PC-9 (cell line): ENCODE measurements at regions not wholly inside any gene's neighbourhood (a gene's known extent, or its start where the extent isn't known, plus 50 kb on each side); places are given as distances from the start of the nearest gene placed in this dataset.

Experiments used
- BruUV-seq: library from RNA; stranded (reverse); fragments of 400-500 nt; replicated peaks from 2 replicates; lab custom pipeline; 2021; lab: Mats Ljungman, UMichigan
- CTCF ChIA-PET: fragments of 300-600 bp; sonication (Branson Sonifier 250); formaldehyde crosslinking; loops from one replicate; lab custom pipeline; 2022; ENCODE audit warnings: antibody characterized with exemption; lab: Charles Lee
- POLR2A ChIA-PET: fragments of 300-600 bp; sonication (Branson Sonifier 250); formaldehyde crosslinking; loops from one replicate; lab custom pipeline; 2022; ENCODE audit warnings: antibody characterized with exemption; ENCODE audit not compliant: unreplicated experiment; lab: Charles Lee
- DNase-seq, 2 experiments: peaks; one replicate each; pipeline versions ENCODE4 v3.0.0 to v3.0.0-alpha.2; 2015 to 2022; ENCODE audit warnings: mixed read lengths in 1 of 2
- H2AFZ ChIP-seq: fragments of 200-600 bp; sonication (generic); 2 replicates; pipeline ENCODE4 v1.8.1; 2017; ENCODE audit warnings: antibody characterized with exemption
- H3F3A ChIP-seq: fragments of 200-600 bp; sonication (generic); 2 replicates; pipeline ENCODE4 v1.8.1; 2017; ENCODE audit warnings: antibody characterized with exemption, mild to moderate bottlenecking, low read depth; ENCODE audit not compliant: insufficient read depth
- H3K27ac ChIP-seq: fragments of 200-600 bp; sonication (generic); 2 replicates; pipeline ENCODE4 v1.6.1; 2016; ENCODE audit warnings: mixed run types
- H3K27me3 ChIP-seq: fragments of 200-600 bp; sonication (generic); 2 replicates; pipeline ENCODE4 v1.6.1; 2016; ENCODE audit warnings: low read depth, mixed run types; ENCODE audit not compliant: insufficient read depth
- H3K36me3 ChIP-seq: fragments of 200-600 bp; sonication (generic); 2 replicates; pipeline ENCODE4 v1.6.1; 2016; ENCODE audit warnings: low read depth, mixed run types
- H3K4me1 ChIP-seq: fragments of 200-600 bp; sonication (generic); replicated peaks from 2 replicates; pipeline ENCODE4 v1.6.1; 2016; ENCODE audit warnings: mixed run types; ENCODE audit not compliant: insufficient read depth
- H3K4me2 ChIP-seq: fragments of 200-600 bp; sonication (generic); 2 replicates; pipeline ENCODE4 v1.6.1; 2017; ENCODE audit warnings: mixed run types
- H3K4me3 ChIP-seq: fragments of 200-600 bp; sonication (generic); 2 replicates; pipeline ENCODE4 v1.6.1; 2016; ENCODE audit warnings: mixed run types
- H3K79me2 ChIP-seq: fragments of 200-600 bp; sonication (generic); 2 replicates; pipeline ENCODE4 v1.6.1; 2017; ENCODE audit warnings: low read depth, mixed run types
- H3K9me2 ChIP-seq: fragments of 200-600 bp; sonication (generic); 2 replicates; pipeline ENCODE4 v1.8.1; 2017; ENCODE audit warnings: mild to moderate bottlenecking; ENCODE audit not compliant: insufficient read depth
- H3K9me3 ChIP-seq: fragments of 200-600 bp; sonication (generic); 2 replicates; pipeline ENCODE4 v1.8.1; 2016; ENCODE audit warnings: low read depth; ENCODE audit not compliant: insufficient read depth
- H4K20me1 ChIP-seq: fragments of 200-600 bp; sonication (generic); 2 replicates; pipeline ENCODE4 v1.8.1; 2017; ENCODE audit not compliant: insufficient read depth
- CTCF ChIP-seq: fragments of 200-600 bp; sonication (generic); conservative IDR thresholded peaks from 2 replicates; pipeline ENCODE4 v1.6.1; 2017; ENCODE audit warnings: mixed run types, antibody characterized with exemption, mild to moderate bottlenecking, moderate library complexity
- EZH2 ChIP-seq: fragments of 200-600 bp; sonication (generic); IDR thresholded peaks from 2 replicates; pipeline ENCODE4 v1.8.0; 2017; ENCODE audit warnings: antibody characterized with exemption, low read depth
- intact Hi-C: fragments of 100-400 bp; cut with micrococcal nuclease; formaldehyde crosslinking; loops from one replicate; pipeline ENCODE4 v1.10.0; 2022; ENCODE audit not compliant: unreplicated experiment

DNA sequence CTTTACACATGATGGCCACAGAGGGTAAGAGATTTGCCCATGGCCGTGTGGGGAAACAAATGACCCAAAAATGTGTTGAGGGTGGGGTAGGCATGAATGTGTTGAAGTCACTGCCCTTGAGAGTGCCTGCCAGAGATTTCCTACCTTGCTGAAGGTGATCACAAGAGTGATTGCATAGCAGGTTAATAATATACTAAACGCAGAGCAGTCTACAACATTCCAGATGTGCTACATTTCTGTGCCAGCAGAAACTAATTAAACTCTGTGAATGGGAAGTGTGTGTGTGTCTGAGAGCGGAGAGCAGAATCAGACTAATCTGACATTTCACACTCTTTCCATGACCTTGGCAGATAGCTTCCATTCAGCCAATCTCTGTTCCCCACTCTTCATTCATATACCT lies 93.3 kb upstream of the CD53 start:
- Histone ChIP-seq H3K4me2 (no peak overlapping the region), H3K9me2 (no peaks in the 10 kb centered on the region), H3K9me3 (no peaks in the 10 kb centered on the region), H3K36me3 (no peaks in the 10 kb centered on the region), H2AFZ (no peak overlapping the region), H3K4me3 (no peak overlapping the region), H3K79me2 (no peaks in the 10 kb centered on the region), H3K4me1 (no peaks in the 10 kb centered on the region), H3K27me3 (peaks cover 4% of the 10 kb centered on the region; the same call in 1 of the 2 replicates), H3F3A (no peaks in the 10 kb centered on the region), H4K20me1 (no peaks in the 10 kb centered on the region), H3K27ac (no peak overlapping the region)
- ChIA-PET POLR2A (no interaction called here), CTCF (interaction anchor here (0.7 kb wide), 1 partner anchor 160 kb away, joined by 3 read pairs; no protein-coding TSS in a partner anchor)
- no TSS peak for BruUV-seq
- intact Hi-C loops: loop anchor here (5.0 kb wide), 5 partner anchors 147 to 727 kb away; no protein-coding TSS in a partner anchor
- no peak for TF ChIP-seq EZH2
- TF ChIP-seq CTCF: no peak
- DNase-seq: no peak

- CTCF ChIA-PET: no interaction called here
- POLR2A ChIA-PET: no interaction called here
- H3K4me1 ChIP-seq: no peaks in the 10 kb centered on the region
- no peaks in the 10 kb centered on the region for H4K20me1 ChIP-seq
- H3K4me3 ChIP-seq: no peak overlapping the region
- DNase-seq: no peak
- no peak overlapping the region for H3K4me2 ChIP-seq
- no peak for TF ChIP-seq CTCF
- no peak for TF ChIP-seq EZH2
- no peaks in the 10 kb centered on the region for H3K79me2 ChIP-seq
- peaks cover 4% of the 10 kb centered on the region; the same call in 1 of the 2 replicates for H3K27me3 ChIP-seq
- H2AFZ ChIP-seq: no peak overlapping the region
- intact Hi-C loops: no loop called here
- no peak overlapping the region for H3K27ac ChIP-seq
- no peaks in the 10 kb centered on the region for H3K36me3 ChIP-seq
- H3F3A ChIP-seq: no peaks in the 10 kb centered on the region
- no TSS peak for BruUV-seq
- no peaks in the 10 kb centered on the region for H3K9me3 ChIP-seq
- no peaks in the 10 kb centered on the region for H3K9me2 ChIP-seq
Measured at GRCh38 chr1:110778821-110779220, 94.1 kb upstream of the CD53 start.

- CTCF ChIA-PET: no interaction called here
- no peaks in the 10 kb centered on the region for H3K36me3 ChIP-seq
- BruUV-seq: no TSS peak
- POLR2A ChIA-PET: no interaction called here
- TF ChIP-seq EZH2: no peak
- H3K79me2 ChIP-seq: no peaks in the 10 kb centered on the region
- peaks cover under 1% of the 10 kb centered on the region for H3K4me1 ChIP-seq
- H3K9me3 ChIP-seq: no peaks in the 10 kb centered on the region
- intact Hi-C loops: no loop called here
- DNase-seq: no peak
- no peak overlapping the region for H3K4me3 ChIP-seq
- H4K20me1 ChIP-seq: no peaks in the 10 kb centered on the region
- H3K4me2 ChIP-seq: no peak overlapping the region
- peaks cover 4% of the 10 kb centered on the region; the same call in 1 of the 2 replicates for H3K27me3 ChIP-seq
- no peak overlapping the region for H2AFZ ChIP-seq
- H3K9me2 ChIP-seq: no peaks in the 10 kb centered on the region
- H3F3A ChIP-seq: no peaks in the 10 kb centered on the region
- no peak overlapping the region for H3K27ac ChIP-seq
Measured at GRCh38 chr1:110777228-110777627, 95.7 kb upstream of the CD53 start.

- Histone ChIP-seq H4K20me1 (no peaks in the 10 kb centered on the region), H3K4me1 (peaks cover 26% of the 10 kb centered on the region), H3K4me2 (no peak overlapping the region), H3K36me3 (no peaks in the 10 kb centered on the region), H3F3A (peaks cover 22% of the 10 kb centered on the region), H3K79me2 (no peaks in the 10 kb centered on the region), H3K27me3 (peaks cover 4% of the 10 kb centered on the region; the same call in 1 of the 2 replicates), H3K9me3 (no peaks in the 10 kb centered on the region), H3K9me2 (no peaks in the 10 kb centered on the region), H2AFZ (no peak overlapping the region), H3K4me3 (no peak overlapping the region), H3K27ac (no peak overlapping the region)
- CTCF ChIA-PET: no interaction called here
- BruUV-seq: no TSS peak
- intact Hi-C loops: no loop called here
- DNase-seq: no peak
- POLR2A ChIA-PET: no interaction called here
- no peak for TF ChIP-seq CTCF
- TF ChIP-seq EZH2: no peak
Measured at GRCh38 chr1:110774398-110774797, 98.5 kb upstream of the CD53 start.
